HL-60 (cell line): ENCODE measurements at regions not wholly inside any gene's neighbourhood (a gene's known extent, or its start where the extent isn't known, plus 50 kb on each side); places are given as distances from the start of the nearest gene placed in this dataset.

Experiments
- GABPA ChIP-seq: IDR thresholded peaks from 2 replicates; pipeline ENCODE4 v1.6.1; 2012; ENCODE audit warnings: low read depth
- POLR2AphosphoS5 ChIP-seq: IDR thresholded peaks from 2 replicates; pipeline ENCODE4 v1.6.1; 2012; ENCODE audit warnings: low read depth
- REST ChIP-seq: IDR thresholded peaks from 2 replicates; pipeline ENCODE4 v1.6.1; 2012; ENCODE audit warnings: low read depth; ENCODE audit not compliant: insufficient replicate concordance
- SPI1 ChIP-seq: IDR thresholded peaks from 2 replicates; pipeline ENCODE4 v1.6.1; 2012; ENCODE audit warnings: low read depth, mild to moderate bottlenecking, borderline replicate concordance
- TF ChIP-seq, protein P1 (sequence below): IDR thresholded peaks from one replicate; pipeline ENCODE4 v1.5.1; 2011; ENCODE audit warnings: low read length, control low read depth, inconsistent platforms; ENCODE audit not compliant: insufficient read depth

- TF ChIP-seq, protein P1, sequence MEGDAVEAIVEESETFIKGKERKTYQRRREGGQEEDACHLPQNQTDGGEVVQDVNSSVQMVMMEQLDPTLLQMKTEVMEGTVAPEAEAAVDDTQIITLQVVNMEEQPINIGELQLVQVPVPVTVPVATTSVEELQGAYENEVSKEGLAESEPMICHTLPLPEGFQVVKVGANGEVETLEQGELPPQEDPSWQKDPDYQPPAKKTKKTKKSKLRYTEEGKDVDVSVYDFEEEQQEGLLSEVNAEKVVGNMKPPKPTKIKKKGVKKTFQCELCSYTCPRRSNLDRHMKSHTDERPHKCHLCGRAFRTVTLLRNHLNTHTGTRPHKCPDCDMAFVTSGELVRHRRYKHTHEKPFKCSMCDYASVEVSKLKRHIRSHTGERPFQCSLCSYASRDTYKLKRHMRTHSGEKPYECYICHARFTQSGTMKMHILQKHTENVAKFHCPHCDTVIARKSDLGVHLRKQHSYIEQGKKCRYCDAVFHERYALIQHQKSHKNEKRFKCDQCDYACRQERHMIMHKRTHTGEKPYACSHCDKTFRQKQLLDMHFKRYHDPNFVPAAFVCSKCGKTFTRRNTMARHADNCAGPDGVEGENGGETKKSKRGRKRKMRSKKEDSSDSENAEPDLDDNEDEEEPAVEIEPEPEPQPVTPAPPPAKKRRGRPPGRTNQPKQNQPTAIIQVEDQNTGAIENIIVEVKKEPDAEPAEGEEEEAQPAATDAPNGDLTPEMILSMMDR = no peak
- TF ChIP-seq REST (no peak), POLR2AphosphoS5 (no peak), SPI1 (no peak), GABPA (no peak)
Observed at GRCh38 chr22:27220339-27220738, 563.0 kb downstream of the MIAT start.
